DOHH2 (cell line): ENCODE measurements at regions not wholly inside any gene's neighbourhood (a gene's known extent, or its start where the extent isn't known, plus 50 kb on each side); places are given as distances from the start of the nearest gene placed in this dataset.

Experiments used
- H3F3A ChIP-seq: fragments of 200-600 bp; sonication (generic), shearing (Covaris generic); 2 replicates; pipeline ENCODE4 v1.6.0; 2016; ENCODE audit warnings: antibody characterized with exemption, mild to moderate bottlenecking; ENCODE audit not compliant: control insufficient read depth, insufficient read depth
- H3K27ac ChIP-seq: fragments of 200-600 bp; sonication (generic); 2 replicates; pipeline ENCODE4 v1.5.1; 2014; ENCODE audit warnings: low read depth, mild to moderate bottlenecking, low read length, moderate library complexity
- H3K27me3 ChIP-seq: fragments of 200-600 bp; sonication (generic); 2 replicates; pipeline ENCODE4 v1.6.1; 2014; ENCODE audit warnings: mild to moderate bottlenecking, low read length, mixed read lengths; ENCODE audit not compliant: control insufficient read depth
- H3K36me3 ChIP-seq: fragments of 200-600 bp; sonication (generic); 2 replicates; pipeline ENCODE4 v1.6.1; 2014; ENCODE audit warnings: mild to moderate bottlenecking, low read length, moderate library complexity, mixed read lengths; ENCODE audit not compliant: control insufficient read depth
- H3K4me1 ChIP-seq: fragments of 200-600 bp; sonication (generic); 2 replicates; pipeline ENCODE4 v1.6.1; 2014; ENCODE audit warnings: mild to moderate bottlenecking, low read length, mixed read lengths; ENCODE audit not compliant: control insufficient read depth
- H3K4me2 ChIP-seq: fragments of 200-600 bp; sonication (generic); 2 replicates; pipeline ENCODE4 v1.6.0; 2014; ENCODE audit warnings: mild to moderate bottlenecking, low read length, moderate library complexity
- H3K4me3 ChIP-seq: fragments of 200-600 bp; sonication (generic); 2 replicates; pipeline ENCODE4 v1.5.1; 2014; ENCODE audit warnings: mild to moderate bottlenecking, low read length, mixed read lengths
- H3K79me2 ChIP-seq: fragments of 200-600 bp; sonication (generic); 2 replicates; pipeline ENCODE4 v1.6.1; 2014; ENCODE audit warnings: mild to moderate bottlenecking, low read length, mixed read lengths; ENCODE audit not compliant: control insufficient read depth
- H3K9me2 ChIP-seq: fragments of 200-600 bp; sonication (generic); replicated peaks from 2 replicates; pipeline ENCODE4 v1.6.1; 2014; ENCODE audit warnings: mild to moderate bottlenecking, low read length, mixed read lengths; ENCODE audit not compliant: control insufficient read depth
- H3K9me3 ChIP-seq: fragments of 200-600 bp; sonication (generic); 2 replicates; pipeline ENCODE4 v1.6.1; 2014; ENCODE audit warnings: antibody characterized with exemption, low read length, mixed read lengths; ENCODE audit not compliant: control insufficient read depth, insufficient read depth
- H4K20me1 ChIP-seq: fragments of 200-600 bp; sonication (generic); 2 replicates; pipeline ENCODE4 v1.6.0; 2014; ENCODE audit warnings: low read depth, mild to moderate bottlenecking, antibody characterized with exemption, low read length, moderate library complexity; ENCODE audit not compliant: control insufficient read depth, insufficient read depth
- EZH2phosphoT487 ChIP-seq: fragments of 200-600 bp; sonication (generic); IDR thresholded peaks from 2 replicates; pipeline ENCODE4 v1.6.1; 2017; ENCODE audit warnings: borderline replicate concordance, mild to moderate bottlenecking, antibody characterized with exemption, low read length, moderate library complexity, mixed read lengths
- TF ChIP-seq, protein P1 (sequence below): fragments of 200-600 bp; sonication (generic); IDR thresholded peaks from one replicate; pipeline ENCODE4 v1.5.1; 2014; ENCODE audit warnings: antibody characterized with exemption, mild to moderate bottlenecking, low read depth, low read length; ENCODE audit not compliant: poor library complexity, severe bottlenecking

DNA sequence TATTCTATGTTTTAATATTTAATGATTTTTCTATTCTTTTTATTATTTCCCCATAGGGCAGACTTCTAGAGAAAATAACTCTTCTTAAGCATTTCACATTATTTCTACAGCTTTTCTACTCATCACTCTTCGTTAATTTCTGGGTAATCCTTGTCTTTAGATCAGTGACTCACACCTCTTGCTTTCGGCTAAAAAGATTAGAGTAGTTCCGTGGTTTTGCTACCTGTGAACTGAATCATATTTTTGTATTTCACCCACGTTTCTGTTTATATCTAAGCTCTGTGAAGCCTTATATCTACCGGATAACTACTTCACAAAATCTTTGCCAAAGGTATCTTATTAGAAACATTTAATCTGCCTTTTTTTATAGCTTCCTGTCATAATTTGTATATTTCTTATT, 685.5 kb upstream of the FSHR start:
- TF ChIP-seq, protein P1, sequence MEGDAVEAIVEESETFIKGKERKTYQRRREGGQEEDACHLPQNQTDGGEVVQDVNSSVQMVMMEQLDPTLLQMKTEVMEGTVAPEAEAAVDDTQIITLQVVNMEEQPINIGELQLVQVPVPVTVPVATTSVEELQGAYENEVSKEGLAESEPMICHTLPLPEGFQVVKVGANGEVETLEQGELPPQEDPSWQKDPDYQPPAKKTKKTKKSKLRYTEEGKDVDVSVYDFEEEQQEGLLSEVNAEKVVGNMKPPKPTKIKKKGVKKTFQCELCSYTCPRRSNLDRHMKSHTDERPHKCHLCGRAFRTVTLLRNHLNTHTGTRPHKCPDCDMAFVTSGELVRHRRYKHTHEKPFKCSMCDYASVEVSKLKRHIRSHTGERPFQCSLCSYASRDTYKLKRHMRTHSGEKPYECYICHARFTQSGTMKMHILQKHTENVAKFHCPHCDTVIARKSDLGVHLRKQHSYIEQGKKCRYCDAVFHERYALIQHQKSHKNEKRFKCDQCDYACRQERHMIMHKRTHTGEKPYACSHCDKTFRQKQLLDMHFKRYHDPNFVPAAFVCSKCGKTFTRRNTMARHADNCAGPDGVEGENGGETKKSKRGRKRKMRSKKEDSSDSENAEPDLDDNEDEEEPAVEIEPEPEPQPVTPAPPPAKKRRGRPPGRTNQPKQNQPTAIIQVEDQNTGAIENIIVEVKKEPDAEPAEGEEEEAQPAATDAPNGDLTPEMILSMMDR: no peak
- TF ChIP-seq EZH2phosphoT487: no peak
- H3K27me3 ChIP-seq: no peaks in the 10 kb centered on the region
- H3F3A ChIP-seq: no peaks in the 10 kb centered on the region
- H3K79me2 ChIP-seq: no peaks in the 10 kb centered on the region
- H3K4me1 ChIP-seq: no peaks in the 10 kb centered on the region
- H4K20me1 ChIP-seq: no peaks in the 10 kb centered on the region
- H3K36me3 ChIP-seq: no peaks in the 10 kb centered on the region
- H3K27ac ChIP-seq: no peak overlapping the region
- H3K9me3 ChIP-seq: no peaks in the 10 kb centered on the region
- no peaks in the 10 kb centered on the region for H3K9me2 ChIP-seq
- H3K4me2 ChIP-seq: no peak overlapping the region
- no peak overlapping the region for H3K4me3 ChIP-seq

DNA sequence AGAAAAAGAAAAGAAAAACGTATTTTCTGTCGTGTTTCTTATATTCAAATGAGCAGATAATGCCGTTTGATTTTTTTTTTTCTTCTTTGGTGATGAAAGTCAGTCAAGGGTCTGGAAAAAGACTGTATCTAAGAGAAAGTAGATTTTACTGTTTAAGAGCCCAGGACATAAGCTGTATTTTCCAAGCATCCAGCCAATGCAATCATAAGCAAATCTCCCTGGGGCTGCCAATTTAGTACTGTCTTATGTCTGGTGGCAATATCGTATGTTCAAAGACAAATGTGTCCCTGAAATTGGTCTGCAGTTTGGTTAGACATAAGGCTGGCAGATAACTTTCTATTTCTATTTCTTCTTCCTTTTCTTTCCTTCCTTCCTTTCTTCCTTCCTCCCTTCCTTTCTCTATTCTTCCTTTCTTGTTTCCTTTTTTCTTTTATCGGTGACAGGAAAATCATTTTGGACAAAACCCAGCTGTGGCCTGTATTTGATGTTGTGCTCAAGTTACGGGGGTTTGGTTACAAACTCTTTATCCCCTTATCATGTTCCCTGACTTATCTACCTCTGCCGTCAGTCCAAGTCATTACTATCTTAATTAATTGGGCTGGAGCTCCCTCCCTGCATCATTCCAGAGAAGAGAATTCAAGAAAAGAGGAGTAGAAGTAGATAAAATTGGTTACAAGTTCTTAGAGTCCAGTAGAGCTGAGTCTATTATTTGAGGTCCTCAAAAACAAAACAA, 683.4 kb upstream of the FSHR start:
- Histone ChIP-seq H3K4me2 (no peak overlapping the region), H3K4me3 (no peak overlapping the region), H3K27me3 (no peaks in the 10 kb centered on the region), H3K36me3 (no peaks in the 10 kb centered on the region), H3F3A (no peaks in the 10 kb centered on the region), H3K9me3 (no peaks in the 10 kb centered on the region), H3K79me2 (no peaks in the 10 kb centered on the region), H4K20me1 (no peaks in the 10 kb centered on the region), H3K4me1 (no peaks in the 10 kb centered on the region), H3K27ac (no peak overlapping the region), H3K9me2 (no peaks in the 10 kb centered on the region)
- TF ChIP-seq, protein P1: no peak
- TF ChIP-seq EZH2phosphoT487: no peak

DNA sequence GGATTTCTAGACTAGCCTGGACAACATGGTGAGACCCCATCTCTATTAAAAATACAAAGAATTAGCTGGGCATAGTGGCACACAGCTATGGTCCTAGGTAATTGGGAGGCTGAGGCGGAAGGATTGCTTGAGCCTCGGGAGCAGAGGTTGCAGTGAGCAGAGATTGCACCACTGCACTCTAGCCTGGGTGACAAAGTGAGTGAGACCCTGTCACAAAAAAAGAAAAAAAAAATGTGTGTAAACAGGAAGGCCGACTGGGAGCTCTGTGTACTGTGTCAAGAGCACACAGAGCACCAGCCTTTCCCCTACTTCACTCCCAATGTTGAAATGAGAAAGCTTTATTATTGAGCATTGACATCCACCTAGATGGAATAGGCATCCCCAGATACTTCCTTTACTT, 681.7 kb upstream of the FSHR start:
- Histone ChIP-seq H3K36me3 (no peaks in the 10 kb centered on the region), H3K27ac (no peak overlapping the region), H3F3A (no peaks in the 10 kb centered on the region), H3K4me3 (no peak overlapping the region), H3K4me2 (no peak overlapping the region), H3K9me2 (no peaks in the 10 kb centered on the region), H3K4me1 (no peaks in the 10 kb centered on the region), H3K27me3 (no peaks in the 10 kb centered on the region), H3K9me3 (no peaks in the 10 kb centered on the region), H4K20me1 (no peaks in the 10 kb centered on the region), H3K79me2 (no peaks in the 10 kb centered on the region)
- TF ChIP-seq EZH2phosphoT487: no peak
- TF ChIP-seq, protein P1: no peak
